GM21360 (cell line): ENCODE measurements at regions not wholly inside any gene's neighbourhood (a gene's known extent, or its start where the extent isn't known, plus 50 kb on each side); places are given as distances from the start of the nearest gene placed in this dataset.
A peak's percentile ranks its signal among the peaks of the same experiment; 100 is the strongest.

ENCODE experiments used
- ATAC-seq: cut with Tn5 transposase; IDR thresholded peaks from one replicate; pipeline ENCODE4 v1.9.1; 2021; ENCODE audit warnings: mild to moderate bottlenecking, moderate library complexity; ENCODE audit not compliant: unreplicated experiment

- ATAC-seq, result no peak
Measured at GRCh38 chr18:55093808-55094207, 134.5 kb upstream of the CCDC68 start.

DNA sequence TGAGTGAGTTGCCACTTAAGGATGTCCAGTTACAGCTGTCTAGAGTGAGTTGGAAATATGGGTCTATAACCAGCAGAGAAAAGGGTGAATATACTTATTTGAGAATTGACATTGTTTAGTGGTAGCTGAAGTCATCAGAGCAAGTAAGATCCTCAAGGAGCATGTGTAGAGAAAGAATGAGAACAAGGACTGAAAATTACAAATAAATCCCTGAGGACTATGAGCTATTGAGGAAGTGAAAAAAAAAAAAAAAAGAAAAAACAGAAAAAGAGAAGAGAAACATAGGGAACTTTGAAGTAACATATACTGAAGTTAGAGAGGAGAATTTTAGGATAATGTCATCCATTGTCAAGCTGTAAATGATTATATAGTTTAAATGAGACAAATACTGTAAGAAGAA, 134.0 kb upstream of the CCDC68 start:
- ATAC-seq, result no peak

DNA sequence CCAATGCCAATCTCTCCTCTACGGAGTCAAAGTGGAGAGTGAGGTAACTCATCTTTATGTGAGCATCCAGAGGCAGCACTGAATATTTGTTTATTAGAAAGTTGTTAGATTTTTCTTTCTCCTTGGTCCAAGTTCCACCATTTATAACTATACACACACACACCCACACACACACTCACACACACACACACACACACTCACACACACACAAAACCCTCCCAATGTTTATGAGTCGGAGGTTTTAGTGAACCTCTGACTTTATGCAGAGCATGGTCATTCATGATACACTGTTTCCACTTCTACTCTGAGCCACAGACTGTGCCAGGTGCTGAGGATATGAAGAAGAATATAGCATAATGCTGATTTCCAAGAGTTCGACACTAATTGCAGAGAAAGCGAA, 132.9 kb upstream of the CCDC68 start:
- no peak for ATAC-seq

DNA sequence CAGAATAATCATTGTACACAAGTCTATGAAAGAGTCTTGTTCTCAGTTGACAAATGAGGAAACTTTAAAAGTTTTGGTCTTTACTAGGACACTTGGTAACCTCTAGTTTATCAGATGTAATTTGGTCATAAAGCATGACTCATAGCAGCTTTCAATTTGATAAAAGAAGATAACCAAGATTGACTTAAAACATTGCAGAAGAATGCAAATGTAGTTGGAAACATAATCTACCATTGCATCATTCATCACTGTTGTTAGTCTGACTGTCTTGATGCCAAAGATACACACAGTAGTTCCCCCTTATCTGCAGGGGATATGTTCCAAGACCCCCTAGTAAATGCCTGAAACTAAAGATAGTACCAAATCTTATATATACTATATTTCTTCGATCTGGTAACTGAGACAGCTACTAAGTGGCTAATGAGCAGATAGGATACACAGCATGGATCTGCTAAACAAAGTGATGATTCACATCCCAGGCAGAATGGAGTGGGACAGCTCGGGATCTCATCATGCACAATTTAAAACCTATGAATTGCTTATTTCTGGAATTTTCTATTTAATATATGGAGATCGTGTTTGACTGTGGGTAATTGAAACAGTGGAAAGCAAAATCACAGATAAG, 131.4 kb upstream of the CCDC68 start:
- ATAC-seq, result no peak

GRCh38 chr18:55089610-55090009, 130.3 kb upstream of the CCDC68 start:
- ATAC-seq, result no peak

- no peak for ATAC-seq
Measured at GRCh38 chr18:55088561-55088960, 129.3 kb upstream of the CCDC68 start.

DNA sequence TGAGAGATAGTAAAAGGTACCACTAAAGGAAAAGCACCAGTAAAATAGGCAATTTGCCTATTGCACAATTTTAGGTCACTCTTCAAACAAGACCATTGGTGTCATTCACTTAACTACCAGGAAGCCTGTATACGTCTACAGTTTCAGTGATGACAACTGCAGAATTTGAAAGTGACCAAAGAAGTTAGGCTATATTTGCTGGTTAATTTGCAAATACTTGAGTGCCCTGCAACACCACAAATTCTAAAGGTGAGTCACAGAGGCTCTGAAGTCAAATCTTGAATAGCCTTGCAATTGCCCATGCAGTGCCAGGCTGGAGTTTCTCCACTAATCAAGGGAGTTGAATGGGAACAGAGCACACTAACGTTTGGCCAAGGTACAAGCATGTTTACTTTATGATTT, 128.7 kb upstream of the CCDC68 start:
- ATAC-seq, result no peak

GRCh38 chr18:55086906-55087305, 127.6 kb upstream of the CCDC68 start:
- no peak for ATAC-seq

GRCh38 chr18:55085557-55086285, 126.5 kb upstream of the CCDC68 start:
- no peak for ATAC-seq

- ATAC-seq, result no peak
Measured at GRCh38 chr18:55084550-55084949, 125.3 kb upstream of the CCDC68 start.

- no peak for ATAC-seq
Measured at GRCh38 chr18:55083461-55083860, 124.2 kb upstream of the CCDC68 start.

DNA sequence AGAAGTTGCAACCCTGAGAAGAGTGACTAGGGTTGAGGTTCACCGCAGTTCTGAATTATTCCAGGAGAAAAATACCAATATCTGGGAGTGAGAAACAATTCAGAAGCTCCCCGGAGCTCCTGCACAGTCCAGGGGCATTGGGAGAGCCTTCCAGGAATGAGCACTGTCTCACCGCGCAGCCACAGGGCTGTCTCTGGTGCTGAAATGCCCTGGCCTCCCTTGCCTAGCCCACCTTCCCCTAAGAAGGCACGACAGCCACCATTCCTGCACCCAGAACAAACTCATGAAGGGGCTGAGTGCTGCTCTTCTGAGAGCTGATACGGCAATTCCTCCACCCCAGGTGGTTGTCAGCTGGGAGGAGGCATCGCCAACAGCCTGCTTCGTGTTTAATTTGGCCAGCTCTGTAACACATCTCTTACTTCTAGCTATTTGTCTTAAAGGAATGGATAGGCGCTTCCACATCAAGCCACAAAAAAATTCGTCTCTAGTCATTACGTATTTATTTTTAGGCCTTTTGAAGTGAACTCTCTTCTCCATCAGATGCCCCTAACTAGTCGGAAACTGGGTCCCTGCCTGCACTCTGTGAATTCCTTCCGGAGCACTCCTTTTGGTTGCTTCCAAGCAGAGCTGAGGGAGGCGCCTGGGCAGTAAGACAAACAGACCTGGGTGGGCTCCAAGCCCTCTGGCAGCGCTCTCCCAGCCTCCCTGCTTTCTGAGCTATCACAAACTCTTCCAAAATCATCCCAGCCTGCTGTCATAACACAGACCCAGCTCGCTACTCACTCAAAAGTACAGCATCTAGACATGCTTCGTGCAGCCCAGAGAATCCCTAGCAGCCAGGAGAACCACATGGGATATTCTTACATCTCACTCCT, 120.5 kb upstream of the CCDC68 start:
- no peak for ATAC-seq

- ATAC-seq, result no peak
Measured at GRCh38 chr18:55079067-55079466, 119.8 kb upstream of the CCDC68 start.

- no peak for ATAC-seq
Measured at GRCh38 chr18:55078303-55078932, 119.2 kb upstream of the CCDC68 start.

DNA sequence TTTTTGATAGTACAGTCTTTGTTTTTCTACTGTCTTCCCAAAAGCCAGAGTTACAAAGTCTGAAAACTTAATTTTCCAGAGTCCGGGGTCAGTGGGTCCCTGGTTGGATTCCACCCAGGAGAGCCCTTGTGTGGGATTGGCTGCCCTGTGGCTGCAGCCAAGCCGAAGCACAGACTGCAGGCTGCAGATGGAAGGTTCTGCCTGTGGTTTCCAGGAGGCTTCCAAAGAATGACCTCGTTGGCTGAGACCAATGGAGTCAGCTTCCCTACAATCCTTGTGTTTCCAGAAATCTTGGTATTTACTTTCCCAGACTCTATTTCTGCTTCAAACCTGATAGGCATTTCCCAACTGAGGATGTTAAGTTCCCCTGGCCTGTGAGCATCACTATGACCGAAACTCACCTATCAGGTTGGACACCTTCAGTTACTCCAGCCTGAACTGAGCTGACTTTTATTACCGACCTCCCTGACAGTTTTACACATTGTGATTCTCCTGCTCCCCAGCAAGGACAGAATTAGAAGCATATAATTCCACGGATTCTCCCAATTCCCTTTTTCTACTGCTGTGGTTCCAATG, 117.5 kb upstream of the CCDC68 start:
- no peak for ATAC-seq

DNA sequence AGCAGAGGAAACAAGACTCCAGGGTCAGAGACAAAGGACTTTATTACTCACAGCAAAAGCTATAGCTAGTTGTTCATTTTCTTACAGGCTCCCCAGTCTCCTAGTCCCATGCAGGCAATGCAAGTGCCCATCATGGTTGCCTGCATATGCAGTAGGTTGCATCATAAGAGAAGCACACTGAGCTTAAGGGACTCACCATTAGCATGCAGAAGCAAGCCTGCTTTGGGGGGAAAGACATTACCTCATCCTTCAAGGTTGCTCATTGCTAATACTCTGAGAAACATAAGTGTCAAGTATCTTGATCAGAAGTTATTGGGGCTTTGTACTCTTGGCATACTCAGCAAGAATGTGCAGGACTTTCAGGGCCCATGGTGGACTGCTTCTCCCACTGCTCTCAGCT, 114.6 kb upstream of the CCDC68 start:
- ATAC-seq, result no peak

GRCh38 chr18:55073116-55073515, 113.9 kb upstream of the CCDC68 start:
- no peak for ATAC-seq

DNA sequence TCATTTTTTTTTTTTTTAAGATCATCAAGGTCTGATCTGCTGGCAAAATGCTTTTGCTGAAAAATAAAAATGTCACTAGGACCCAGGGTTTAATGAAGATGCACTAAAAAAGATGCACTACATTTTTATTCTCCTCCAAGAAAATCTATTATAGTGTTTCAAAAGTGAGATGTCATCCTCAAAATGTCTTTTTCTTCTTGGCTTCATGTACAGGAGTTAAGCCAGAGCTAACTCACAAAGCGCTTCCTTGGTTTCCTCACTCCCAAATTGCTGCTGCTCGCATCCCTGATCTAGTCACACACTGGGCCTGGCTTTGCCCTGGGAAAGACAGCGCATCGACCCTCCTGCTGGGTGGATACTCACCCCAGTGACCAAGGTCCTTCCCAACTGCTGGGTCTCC, 113.4 kb upstream of the CCDC68 start:
- no peak for ATAC-seq

DNA sequence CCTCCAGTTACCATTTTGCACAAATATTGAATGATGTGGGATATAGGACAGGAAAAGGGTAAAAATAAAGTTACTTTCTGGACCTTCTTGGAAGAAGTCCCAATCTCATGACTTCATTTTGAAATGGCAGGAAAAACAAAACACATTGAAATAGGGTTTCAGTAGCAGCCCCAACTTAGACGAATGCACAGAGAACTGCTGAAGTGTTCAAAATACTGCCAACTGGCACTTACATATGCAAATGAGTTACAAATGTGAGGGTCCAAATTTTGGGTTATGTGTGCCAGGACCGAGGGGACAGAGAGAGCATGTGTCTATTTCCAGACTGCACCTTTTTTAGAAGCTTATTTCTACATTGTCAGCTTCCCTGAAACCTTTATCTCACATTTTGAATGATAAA, 112.9 kb upstream of the CCDC68 start:
- ATAC-seq, result no peak

- peak; percentile 86 for ATAC-seq
Measured at GRCh38 chr18:55069497-55069896, 110.2 kb upstream of the CCDC68 start.

- no peak for ATAC-seq
Measured at GRCh38 chr18:55064760-55065159, 105.5 kb upstream of the CCDC68 start.
